Type B pancreatic cell (in vitro differentiated cells): ENCODE measurements at regions not wholly inside any gene's neighbourhood (a gene's known extent, or its start where the extent isn't known, plus 50 kb on each side); places are given as distances from the start of the nearest gene placed in this dataset.

Source experiments
- DNase-seq: peaks from one replicate; pipeline ENCODE4 v3.0.0; 2021; ENCODE audit warnings: mixed read lengths; ENCODE audit not compliant: unreplicated experiment; ENCODE audit errors: extremely low spot score
- H3K27ac Mint-ChIP-seq: 2 replicates; pipeline ENCODE4 v1.8.0; 2021; ENCODE audit warnings: mild to moderate bottlenecking, mixed read lengths
- H3K27me3 Mint-ChIP-seq: 2 replicates; pipeline ENCODE4 v1.8.0; 2021; ENCODE audit warnings: mixed read lengths
- H3K36me3 Mint-ChIP-seq: 2 replicates; pipeline ENCODE4 v1.8.0; 2021; ENCODE audit warnings: mixed read lengths
- H3K4me1 Mint-ChIP-seq: one replicate; pipeline ENCODE4 v1.8.0; 2021; ENCODE audit warnings: mixed read lengths; ENCODE audit not compliant: unreplicated experiment
- H3K4me3 Mint-ChIP-seq: 2 replicates; pipeline ENCODE4 v1.8.0; 2021; ENCODE audit warnings: mild to moderate bottlenecking, mixed read lengths
- H3K9me3 Mint-ChIP-seq: 2 replicates; pipeline ENCODE4 v1.8.0; 2021; ENCODE audit warnings: mixed read lengths
- TF ChIP-seq, protein P1 (sequence below): fragments of 200-600 bp; sonication (generic); conservative IDR thresholded peaks from 2 replicates; pipeline ENCODE4 v1.5.0; 2021; ENCODE audit warnings: antibody characterized with exemption, mild to moderate bottlenecking

DNA sequence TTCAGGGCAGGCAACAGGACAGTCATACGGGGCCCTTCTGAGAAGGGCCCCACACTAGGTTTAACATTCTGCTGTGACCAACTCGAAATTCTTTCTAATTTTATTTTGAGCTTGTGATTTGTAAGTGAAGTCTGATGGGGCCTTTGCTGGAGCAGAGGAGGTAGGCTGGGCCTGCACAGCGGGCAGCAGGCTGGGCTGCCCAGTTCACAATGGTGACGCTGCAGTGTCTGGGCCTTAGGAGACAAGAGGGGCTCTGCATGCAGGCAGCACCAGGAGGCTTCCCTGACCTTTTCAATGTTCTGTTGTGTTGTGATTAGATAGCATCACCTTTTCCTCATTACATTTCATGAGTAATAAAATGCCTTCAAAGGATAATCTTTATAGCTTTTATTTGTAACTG is 175.1 kb downstream of the CXCL12 start:
- TF ChIP-seq, protein P1, sequence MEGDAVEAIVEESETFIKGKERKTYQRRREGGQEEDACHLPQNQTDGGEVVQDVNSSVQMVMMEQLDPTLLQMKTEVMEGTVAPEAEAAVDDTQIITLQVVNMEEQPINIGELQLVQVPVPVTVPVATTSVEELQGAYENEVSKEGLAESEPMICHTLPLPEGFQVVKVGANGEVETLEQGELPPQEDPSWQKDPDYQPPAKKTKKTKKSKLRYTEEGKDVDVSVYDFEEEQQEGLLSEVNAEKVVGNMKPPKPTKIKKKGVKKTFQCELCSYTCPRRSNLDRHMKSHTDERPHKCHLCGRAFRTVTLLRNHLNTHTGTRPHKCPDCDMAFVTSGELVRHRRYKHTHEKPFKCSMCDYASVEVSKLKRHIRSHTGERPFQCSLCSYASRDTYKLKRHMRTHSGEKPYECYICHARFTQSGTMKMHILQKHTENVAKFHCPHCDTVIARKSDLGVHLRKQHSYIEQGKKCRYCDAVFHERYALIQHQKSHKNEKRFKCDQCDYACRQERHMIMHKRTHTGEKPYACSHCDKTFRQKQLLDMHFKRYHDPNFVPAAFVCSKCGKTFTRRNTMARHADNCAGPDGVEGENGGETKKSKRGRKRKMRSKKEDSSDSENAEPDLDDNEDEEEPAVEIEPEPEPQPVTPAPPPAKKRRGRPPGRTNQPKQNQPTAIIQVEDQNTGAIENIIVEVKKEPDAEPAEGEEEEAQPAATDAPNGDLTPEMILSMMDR: no peak
- no peak for DNase-seq
- peaks cover 13% of the 10 kb centered on the region for H3K9me3 Mint-ChIP-seq
- peaks cover 3% of the 10 kb centered on the region for H3K36me3 Mint-ChIP-seq
- no peak overlapping the region for H3K4me3 Mint-ChIP-seq
- H3K4me1 Mint-ChIP-seq: peaks cover 6% of the 10 kb centered on the region
- no peak overlapping the region for H3K27ac Mint-ChIP-seq
- H3K27me3 Mint-ChIP-seq: no peaks in the 10 kb centered on the region

DNA sequence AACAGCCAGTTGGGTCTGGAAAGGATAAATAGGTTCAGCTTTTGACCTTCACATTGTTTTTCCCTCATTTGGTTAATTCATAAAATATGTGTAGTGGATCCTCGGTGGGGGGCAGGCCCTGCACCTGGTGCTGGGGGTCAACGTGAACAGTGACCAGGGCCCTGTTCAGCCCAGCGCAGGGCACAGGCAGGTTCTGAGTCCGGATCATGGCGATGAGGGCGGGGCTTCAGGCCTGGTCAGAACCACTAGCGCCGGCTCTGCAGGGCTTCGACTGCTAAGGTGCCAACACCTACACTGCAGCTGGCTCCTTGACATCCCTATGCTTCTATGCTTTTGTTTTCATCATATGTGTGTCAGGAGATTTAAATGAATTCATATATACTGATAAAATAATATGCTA is 177.7 kb downstream of the CXCL12 start:
- H3K4me3 Mint-ChIP-seq: no peak overlapping the region
- peaks cover 6% of the 10 kb centered on the region for H3K4me1 Mint-ChIP-seq
- no peaks in the 10 kb centered on the region for H3K27me3 Mint-ChIP-seq
- TF ChIP-seq, protein P1: no peak
- no peaks in the 10 kb centered on the region for H3K36me3 Mint-ChIP-seq
- H3K27ac Mint-ChIP-seq: no peak overlapping the region
- no peak for DNase-seq
- no peaks in the 10 kb centered on the region for H3K9me3 Mint-ChIP-seq

DNA sequence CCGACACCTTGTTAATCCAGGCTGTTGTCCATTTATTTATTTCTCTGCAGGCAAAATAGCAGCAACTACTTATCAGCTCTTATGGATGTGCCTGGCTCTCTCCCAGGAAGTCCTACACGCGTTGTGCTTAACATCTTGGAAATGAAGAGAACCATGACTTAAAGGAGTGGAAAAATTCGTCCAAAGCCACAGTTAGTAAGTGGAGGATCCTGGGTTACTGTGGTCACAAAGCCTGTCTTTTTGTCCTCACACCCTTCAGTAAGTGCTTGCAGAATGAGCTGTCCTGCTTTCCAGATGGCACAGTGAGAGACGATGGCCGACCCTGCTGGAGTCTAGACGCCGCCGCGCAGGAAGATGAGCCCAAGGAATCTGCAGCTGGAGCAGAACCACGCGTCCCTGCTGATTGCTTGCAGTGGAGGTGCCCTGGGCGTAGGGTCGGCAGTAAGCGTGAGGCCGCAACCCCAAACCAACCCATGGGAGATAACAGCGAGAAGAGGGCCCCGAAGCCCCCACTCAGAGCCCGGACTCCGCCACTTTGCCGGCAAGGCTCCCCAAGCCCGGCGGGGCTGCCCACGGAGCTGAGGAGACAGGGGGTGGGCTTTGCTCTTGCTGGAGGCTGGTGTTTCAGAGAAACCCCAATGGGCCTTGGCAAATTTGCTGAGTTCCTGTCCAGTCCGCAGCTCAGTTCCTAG is 178.6 kb downstream of the CXCL12 start:
- Mint-ChIP-seq H3K27me3 (no peaks in the 10 kb centered on the region), H3K4me1 (peaks cover 6% of the 10 kb centered on the region), H3K9me3 (no peaks in the 10 kb centered on the region), H3K36me3 (no peaks in the 10 kb centered on the region), H3K4me3 (no peak overlapping the region), H3K27ac (no peak overlapping the region)
- DNase-seq: no peak
- TF ChIP-seq, protein P1: no peak

DNA sequence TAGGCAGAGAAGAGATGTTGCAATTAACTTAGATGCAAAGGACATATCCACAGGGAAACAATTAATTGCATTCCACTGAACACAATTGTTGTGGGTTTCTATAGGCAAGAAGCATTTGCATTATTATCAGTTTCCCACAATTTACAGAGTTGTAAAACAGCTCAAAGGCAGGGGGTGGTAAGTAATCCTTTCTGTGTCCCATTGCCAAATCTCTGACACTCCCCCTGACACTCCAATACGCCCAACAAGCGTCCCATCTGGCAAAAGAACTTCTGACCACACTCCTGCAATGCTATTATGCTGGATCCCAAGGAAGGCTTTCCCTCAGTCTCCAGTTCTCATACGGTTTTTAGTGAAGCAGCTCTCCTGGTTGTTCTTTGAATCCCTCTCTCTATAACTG is 179.8 kb downstream of the CXCL12 start:
- Mint-ChIP-seq H3K4me3 (no peak overlapping the region), H3K27ac (no peak overlapping the region), H3K36me3 (no peaks in the 10 kb centered on the region), H3K9me3 (no peaks in the 10 kb centered on the region), H3K27me3 (no peaks in the 10 kb centered on the region), H3K4me1 (peaks cover 6% of the 10 kb centered on the region)
- TF ChIP-seq, protein P1: no peak
- DNase-seq: no peak

DNA sequence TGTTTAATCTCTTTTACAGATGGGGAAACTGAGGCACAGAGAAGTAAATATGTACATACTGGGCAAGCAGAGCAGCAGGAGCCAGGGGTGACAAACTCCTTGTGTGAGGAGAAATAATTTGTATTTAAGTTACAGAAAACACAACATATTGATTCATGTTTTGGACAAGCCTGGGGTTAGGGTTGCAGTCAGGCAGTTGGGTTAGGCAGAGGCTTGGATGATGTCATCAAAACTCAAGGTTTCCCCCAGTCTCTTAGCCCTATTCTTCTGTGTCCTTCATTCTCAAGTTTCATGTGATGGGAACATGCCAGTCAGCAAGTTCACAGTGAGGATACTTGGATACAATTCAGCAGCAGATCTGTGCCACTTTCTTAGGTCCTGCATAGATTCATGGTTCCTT is 181.4 kb downstream of the CXCL12 start:
- TF ChIP-seq, protein P1: no peak
- Mint-ChIP-seq H3K27me3 (no peaks in the 10 kb centered on the region), H3K9me3 (no peaks in the 10 kb centered on the region), H3K36me3 (no peaks in the 10 kb centered on the region), H3K4me1 (no peaks in the 10 kb centered on the region), H3K27ac (no peak overlapping the region), H3K4me3 (no peak overlapping the region)
- no peak for DNase-seq
